ENCODE measurements at regions not wholly inside any gene's neighbourhood (a gene's known extent, or its start where the extent isn't known, plus 50 kb on each side); places are given as distances from the start of the nearest gene placed in this dataset.
A peak's percentile ranks its signal among the peaks of the same experiment; 100 is the strongest.

- H3K79me2 ChIP-seq (ENCODE audit: control insufficient read depth, insufficient read depth, low read length) = no peaks in the 10 kb centered on the region
- no peaks in the 10 kb centered on the region for H3K27me3 ChIP-seq (ENCODE audit: insufficient read depth, low read length, poor library complexity)
- no peak overlapping the region for H3K18ac ChIP-seq (ENCODE audit: low read length)
- WGBS (ENCODE audit: extremely low coverage, insufficient coverage, low lambda C conversion rate) = no CpG with 5 or more reads among the region's 10 CpGs
- H3K23ac ChIP-seq (ENCODE audit: low read length) = no peak overlapping the region
- no peak overlapping the region for H3K27ac ChIP-seq (ENCODE audit: low read depth, low read length)
- no peak overlapping the region for H3K4me2 ChIP-seq (ENCODE audit: low read length)
- no peak overlapping the region for H2BK120ac ChIP-seq (ENCODE audit: low read depth, low read length)
- H3K4me3 ChIP-seq (ENCODE audit: low read length) = no peak overlapping the region
- H4K5ac ChIP-seq (ENCODE audit: low read length) = no peak overlapping the region
- H3K56ac ChIP-seq (ENCODE audit: low read length) = no peak overlapping the region
- H4K8ac ChIP-seq (ENCODE audit: low read depth, low read length) = no peak overlapping the region
- no peak overlapping the region for H3K4ac ChIP-seq (ENCODE audit: low read depth, low read length)
- H3K79me1 ChIP-seq (ENCODE audit: low read length) = no peaks in the 10 kb centered on the region
- no peak overlapping the region for H3K9ac ChIP-seq (ENCODE audit: low read length)
- peaks cover 8% of the 10 kb centered on the region for H3K4me1 ChIP-seq (ENCODE audit: control insufficient read depth, low read depth, low read length)
- H3K36me3 ChIP-seq (ENCODE audit: control insufficient read depth, insufficient read depth, low read length) = no peaks in the 10 kb centered on the region
- DNase-seq = no peak
- H2BK15ac ChIP-seq (replicated peaks; ENCODE audit: low read depth) = no peak overlapping the region
- no peak overlapping the region for H2AK5ac ChIP-seq (ENCODE audit: low read length)
- H2BK5ac ChIP-seq (ENCODE audit: low read length) = no peak overlapping the region
Observed at GRCh38 chr1:229031061-229031460, 239.8 kb upstream of the RAB4A start.

- Histone ChIP-seq H3K79me2 (ENCODE audit: control insufficient read depth, insufficient read depth, low read length) (no peaks in the 10 kb centered on the region), H3K36me3 (ENCODE audit: control insufficient read depth, insufficient read depth, low read length) (no peaks in the 10 kb centered on the region), H3K79me1 (ENCODE audit: low read length) (no peaks in the 10 kb centered on the region), H3K18ac (ENCODE audit: low read length) (no peak overlapping the region), H3K4me2 (ENCODE audit: low read length) (no peak overlapping the region), H2BK5ac (ENCODE audit: low read length) (no peak overlapping the region), H3K9ac (ENCODE audit: low read length) (no peak overlapping the region), H3K27me3 (ENCODE audit: insufficient read depth, low read length, poor library complexity) (no peaks in the 10 kb centered on the region), H3K27ac (ENCODE audit: low read depth, low read length) (no peak overlapping the region), H4K8ac (ENCODE audit: low read depth, low read length) (no peak overlapping the region), H3K4me3 (ENCODE audit: low read length) (no peak overlapping the region), H3K4me1 (ENCODE audit: control insufficient read depth, low read depth, low read length) (peaks cover 8% of the 10 kb centered on the region), H3K4ac (ENCODE audit: low read depth, low read length) (peak overlapping the region; percentile 72), H2BK120ac (ENCODE audit: low read depth, low read length) (no peak overlapping the region), H3K23ac (ENCODE audit: low read length) (no peak overlapping the region), H3K56ac (ENCODE audit: low read length) (no peak overlapping the region), H2AK5ac (ENCODE audit: low read length) (no peak overlapping the region), H2BK15ac (replicated peaks; ENCODE audit: low read depth) (no peak overlapping the region), H4K5ac (ENCODE audit: low read length) (no peak overlapping the region)
- WGBS (ENCODE audit: extremely low coverage, insufficient coverage, low lambda C conversion rate) = no CpG with 5 or more reads among the region's 12 CpGs
- DNase-seq = no peak
Observed at GRCh38 chr1:229031481-229032341, 239.2 kb upstream of the RAB4A start.

- H2AK5ac ChIP-seq (ENCODE audit: low read length) = no peak overlapping the region
- no peak overlapping the region for H4K5ac ChIP-seq (ENCODE audit: low read length)
- H2BK15ac ChIP-seq (replicated peaks; ENCODE audit: low read depth) = no peak overlapping the region
- no peak overlapping the region for H2BK120ac ChIP-seq (ENCODE audit: low read depth, low read length)
- no peak overlapping the region for H2BK5ac ChIP-seq (ENCODE audit: low read length)
- H3K27me3 ChIP-seq (ENCODE audit: insufficient read depth, low read length, poor library complexity) = no peaks in the 10 kb centered on the region
- no peak overlapping the region for H3K4me3 ChIP-seq (ENCODE audit: low read length)
- H3K56ac ChIP-seq (ENCODE audit: low read length) = no peak overlapping the region
- no peak overlapping the region for H4K8ac ChIP-seq (ENCODE audit: low read depth, low read length)
- peak; percentile 29 for DNase-seq
- no peak overlapping the region for H3K4me2 ChIP-seq (ENCODE audit: low read length)
- no peak overlapping the region for H3K27ac ChIP-seq (ENCODE audit: low read depth, low read length)
- no CpG with 5 or more reads among the region's 1 CpG for WGBS (ENCODE audit: extremely low coverage, insufficient coverage, low lambda C conversion rate)
- H3K4me1 ChIP-seq (ENCODE audit: control insufficient read depth, low read depth, low read length) = peaks cover 5% of the 10 kb centered on the region
- H3K4ac ChIP-seq (ENCODE audit: low read depth, low read length) = no peak overlapping the region
- no peak overlapping the region for H3K18ac ChIP-seq (ENCODE audit: low read length)
- H3K79me2 ChIP-seq (ENCODE audit: control insufficient read depth, insufficient read depth, low read length) = no peaks in the 10 kb centered on the region
- no peaks in the 10 kb centered on the region for H3K36me3 ChIP-seq (ENCODE audit: control insufficient read depth, insufficient read depth, low read length)
- H3K79me1 ChIP-seq (ENCODE audit: low read length) = no peaks in the 10 kb centered on the region
- no peak overlapping the region for H3K23ac ChIP-seq (ENCODE audit: low read length)
- no peak overlapping the region for H3K9ac ChIP-seq (ENCODE audit: low read length)
Observed at GRCh38 chr1:229032375-229032774, 238.5 kb upstream of the RAB4A start.

GRCh38 chr1:229033480-229033879 is 237.4 kb upstream of the RAB4A start:
- Histone ChIP-seq H3K79me1 (ENCODE audit: low read length) (no peaks in the 10 kb centered on the region), H2BK120ac (ENCODE audit: low read depth, low read length) (no peak overlapping the region), H3K27ac (ENCODE audit: low read depth, low read length) (no peak overlapping the region), H3K18ac (ENCODE audit: low read length) (no peak overlapping the region), H4K8ac (ENCODE audit: low read depth, low read length) (no peak overlapping the region), H3K9ac (ENCODE audit: low read length) (no peak overlapping the region), H2BK15ac (replicated peaks; ENCODE audit: low read depth) (no peak overlapping the region), H3K36me3 (ENCODE audit: control insufficient read depth, insufficient read depth, low read length) (no peaks in the 10 kb centered on the region), H3K4me2 (ENCODE audit: low read length) (no peak overlapping the region), H3K27me3 (ENCODE audit: insufficient read depth, low read length, poor library complexity) (no peaks in the 10 kb centered on the region), H2AK5ac (ENCODE audit: low read length) (no peak overlapping the region), H3K4ac (ENCODE audit: low read depth, low read length) (no peak overlapping the region), H3K4me3 (ENCODE audit: low read length) (no peak overlapping the region), H3K4me1 (ENCODE audit: control insufficient read depth, low read depth, low read length) (no peaks in the 10 kb centered on the region), H3K56ac (ENCODE audit: low read length) (no peak overlapping the region), H3K23ac (ENCODE audit: low read length) (no peak overlapping the region), H2BK5ac (ENCODE audit: low read length) (no peak overlapping the region), H4K5ac (ENCODE audit: low read length) (no peak overlapping the region), H3K79me2 (ENCODE audit: control insufficient read depth, insufficient read depth, low read length) (no peaks in the 10 kb centered on the region)
- DNase-seq = no peak
- no CpG with 5 or more reads among the region's 4 CpGs for WGBS (ENCODE audit: extremely low coverage, insufficient coverage, low lambda C conversion rate)

GRCh38 chr1:229034342-229034741 is 236.6 kb upstream of the RAB4A start:
- H3K79me2 ChIP-seq (ENCODE audit: control insufficient read depth, insufficient read depth, low read length) = no peaks in the 10 kb centered on the region
- no peak for DNase-seq

More at GRCh38 chr1:229034342-229034741, 236.6 kb upstream of the RAB4A start:
- Histone ChIP-seq H3K27ac (ENCODE audit: low read depth, low read length) (no peak overlapping the region), H2BK15ac (replicated peaks; ENCODE audit: low read depth) (no peak overlapping the region), H4K5ac (ENCODE audit: low read length) (no peak overlapping the region), H3K4ac (ENCODE audit: low read depth, low read length) (no peak overlapping the region), H4K8ac (ENCODE audit: low read depth, low read length) (no peak overlapping the region), H3K56ac (ENCODE audit: low read length) (no peak overlapping the region), H3K23ac (ENCODE audit: low read length) (no peak overlapping the region), H3K4me2 (ENCODE audit: low read length) (no peak overlapping the region), H3K9ac (ENCODE audit: low read length) (no peak overlapping the region), H3K4me3 (ENCODE audit: low read length) (no peak overlapping the region), H3K79me1 (ENCODE audit: low read length) (no peaks in the 10 kb centered on the region), H3K4me1 (ENCODE audit: control insufficient read depth, low read depth, low read length) (no peaks in the 10 kb centered on the region), H3K27me3 (ENCODE audit: insufficient read depth, low read length, poor library complexity) (no peaks in the 10 kb centered on the region), H2BK120ac (ENCODE audit: low read depth, low read length) (no peak overlapping the region), H2BK5ac (ENCODE audit: low read length) (no peak overlapping the region), H3K36me3 (ENCODE audit: control insufficient read depth, insufficient read depth, low read length) (no peaks in the 10 kb centered on the region), H3K18ac (ENCODE audit: low read length) (no peak overlapping the region), H2AK5ac (ENCODE audit: low read length) (no peak overlapping the region)
- no CpG with 5 or more reads among the region's 3 CpGs for WGBS (ENCODE audit: extremely low coverage, insufficient coverage, low lambda C conversion rate)

All from mesendoderm (in vitro differentiated cells).